ENCODE measurements at regions not wholly inside any gene's neighbourhood (a gene's known extent, or its start where the extent isn't known, plus 50 kb on each side); places are given as distances from the start of the nearest gene placed in this dataset.

GRCh38 chr2:147542351-147542750, 302.5 kb upstream of the ACVR2A start:
- WGBS: 84% methylated on average over 3 of the region's 3 CpGs
- H3K4me1 ChIP-seq (ENCODE audit: insufficient read depth): no peaks in the 10 kb centered on the region
- no peak overlapping the region for H3K4me3 ChIP-seq (ENCODE audit: low read depth, low read length)
- no peaks in the 10 kb centered on the region for H3K36me3 ChIP-seq (ENCODE audit: insufficient read depth)
- DNase-seq (ENCODE audit: extremely low spot score): no peak
- H3K27ac ChIP-seq (ENCODE audit: low read depth): no peak overlapping the region

- Histone ChIP-seq H3K4me1 (ENCODE audit: insufficient read depth) (no peaks in the 10 kb centered on the region), H3K36me3 (ENCODE audit: insufficient read depth) (no peaks in the 10 kb centered on the region), H3K27ac (ENCODE audit: low read depth) (no peak overlapping the region), H3K4me3 (ENCODE audit: low read depth, low read length) (no peak overlapping the region)
- no peak for DNase-seq (ENCODE audit: extremely low spot score)
- WGBS: 91% methylated on average over 1 of the region's 1 CpG
Measured at GRCh38 chr2:147541314-147541713, 303.5 kb upstream of the ACVR2A start.

DNA sequence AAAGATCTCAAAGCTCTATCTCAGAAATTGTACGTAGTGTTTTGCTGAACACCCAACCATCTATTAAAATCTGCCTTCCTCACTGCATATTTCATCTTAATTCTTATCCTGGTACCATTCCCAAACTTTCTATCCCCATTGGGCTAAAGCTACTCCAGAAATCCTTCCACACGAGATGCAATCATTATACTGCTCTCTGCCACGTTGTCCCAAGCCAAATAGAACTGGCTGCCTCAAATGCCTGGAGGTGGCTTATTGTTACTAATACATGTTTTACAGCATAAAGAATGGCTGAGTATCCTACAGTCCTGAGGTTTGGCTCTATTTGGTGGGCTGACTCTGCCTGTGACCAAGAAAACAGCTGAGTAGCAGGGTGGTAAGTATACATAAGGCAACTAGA, 306.0 kb upstream of the ACVR2A start:
- WGBS: 49% methylated on average over 3 of the region's 3 CpGs
- Histone ChIP-seq H3K36me3 (ENCODE audit: insufficient read depth) (no peaks in the 10 kb centered on the region), H3K27ac (ENCODE audit: low read depth) (no peak overlapping the region), H3K4me1 (ENCODE audit: insufficient read depth) (no peaks in the 10 kb centered on the region), H3K4me3 (ENCODE audit: low read depth, low read length) (no peak overlapping the region)
- no peak for DNase-seq (ENCODE audit: extremely low spot score)

GRCh38 chr2:147538088-147538487, 306.7 kb upstream of the ACVR2A start:
- 29% methylated on average over 1 of the region's 1 CpG for WGBS
- H3K4me1 ChIP-seq (ENCODE audit: insufficient read depth): no peaks in the 10 kb centered on the region
- H3K4me3 ChIP-seq (ENCODE audit: low read depth, low read length): no peak overlapping the region
- DNase-seq (ENCODE audit: extremely low spot score): no peak
- H3K27ac ChIP-seq (ENCODE audit: low read depth): no peak overlapping the region
- no peaks in the 10 kb centered on the region for H3K36me3 ChIP-seq (ENCODE audit: insufficient read depth)

- Histone ChIP-seq H3K4me3 (ENCODE audit: low read depth, low read length) (no peak overlapping the region), H3K36me3 (ENCODE audit: insufficient read depth) (no peaks in the 10 kb centered on the region), H3K4me1 (ENCODE audit: insufficient read depth) (no peaks in the 10 kb centered on the region), H3K27ac (ENCODE audit: low read depth) (no peak overlapping the region)
- no peak for DNase-seq (ENCODE audit: extremely low spot score)
- 30% methylated on average over 3 of the region's 3 CpGs for WGBS
Measured at GRCh38 chr2:147531269-147531668, 313.6 kb upstream of the ACVR2A start.

DNA sequence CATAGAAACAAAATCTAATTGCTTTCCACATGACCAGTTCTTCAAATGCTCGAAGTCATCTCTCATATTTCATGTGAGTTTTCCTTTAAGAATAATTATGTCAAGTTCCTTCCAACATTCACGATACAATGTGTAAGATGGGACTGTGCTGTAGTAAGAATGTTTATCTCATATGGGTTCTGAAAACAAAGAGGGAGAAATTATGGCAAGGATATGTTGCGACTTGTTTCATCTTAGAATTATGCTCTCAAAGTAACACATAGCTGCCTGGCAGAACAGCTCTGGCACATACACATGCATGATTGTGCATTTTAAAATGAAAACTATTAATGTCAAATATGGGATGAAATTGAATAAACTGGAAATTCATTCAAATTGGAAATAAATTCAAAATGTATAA, 314.8 kb upstream of the ACVR2A start:
- H3K27ac ChIP-seq (ENCODE audit: low read depth): no peak overlapping the region
- no peaks in the 10 kb centered on the region for H3K4me1 ChIP-seq (ENCODE audit: insufficient read depth)
- no peak overlapping the region for H3K4me3 ChIP-seq (ENCODE audit: low read depth, low read length)
- no peaks in the 10 kb centered on the region for H3K36me3 ChIP-seq (ENCODE audit: insufficient read depth)
- no peak for DNase-seq (ENCODE audit: extremely low spot score)
- WGBS: 70% methylated on average over 3 of the region's 3 CpGs

- H3K27ac ChIP-seq (ENCODE audit: low read depth): no peak overlapping the region
- WGBS: 56% methylated on average over 3 of the region's 3 CpGs
- H3K36me3 ChIP-seq (ENCODE audit: insufficient read depth): no peaks in the 10 kb centered on the region
- H3K4me1 ChIP-seq (ENCODE audit: insufficient read depth): no peaks in the 10 kb centered on the region
- peak; percentile 45 for DNase-seq (ENCODE audit: extremely low spot score)
- H3K4me3 ChIP-seq (ENCODE audit: low read depth, low read length): no peak overlapping the region
Measured at GRCh38 chr2:147525819-147526489, 318.9 kb upstream of the ACVR2A start.

DNA sequence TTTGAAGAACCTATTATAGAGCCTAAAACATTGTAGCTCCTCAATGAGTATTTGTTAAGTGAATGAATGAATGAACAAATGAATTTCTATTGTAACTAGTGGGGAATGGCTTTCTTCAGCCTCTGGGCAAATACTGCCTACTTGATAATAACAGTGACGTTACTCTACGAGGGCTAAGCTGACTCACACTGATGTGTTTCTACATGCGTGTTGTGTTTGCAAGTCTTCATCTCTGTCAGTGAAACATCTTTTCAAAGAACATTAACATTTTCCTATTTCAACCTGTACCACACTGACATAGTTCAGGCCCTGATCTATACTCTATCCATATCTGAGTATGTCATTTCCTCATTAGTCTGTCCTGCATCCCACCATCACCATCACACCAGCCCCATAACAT, 319.9 kb upstream of the ACVR2A start:
- WGBS: 88% methylated on average over 3 of the region's 3 CpGs

GRCh38 chr2:147523415-147523814, 321.4 kb upstream of the ACVR2A start:
- Histone ChIP-seq H3K36me3 (ENCODE audit: insufficient read depth) (no peaks in the 10 kb centered on the region), H3K4me1 (ENCODE audit: insufficient read depth) (no peaks in the 10 kb centered on the region), H3K4me3 (ENCODE audit: low read depth, low read length) (no peak overlapping the region), H3K27ac (ENCODE audit: low read depth) (no peak overlapping the region)
- DNase-seq (ENCODE audit: extremely low spot score): no peak

More for the DNA sequence above, 319.9 kb upstream of the ACVR2A start:
- H3K27ac ChIP-seq (ENCODE audit: low read depth): no peak overlapping the region
- no peak for DNase-seq (ENCODE audit: extremely low spot score)
- no peaks in the 10 kb centered on the region for H3K36me3 ChIP-seq (ENCODE audit: insufficient read depth)
- no peaks in the 10 kb centered on the region for H3K4me1 ChIP-seq (ENCODE audit: insufficient read depth)
- no peak overlapping the region for H3K4me3 ChIP-seq (ENCODE audit: low read depth, low read length)

DNA sequence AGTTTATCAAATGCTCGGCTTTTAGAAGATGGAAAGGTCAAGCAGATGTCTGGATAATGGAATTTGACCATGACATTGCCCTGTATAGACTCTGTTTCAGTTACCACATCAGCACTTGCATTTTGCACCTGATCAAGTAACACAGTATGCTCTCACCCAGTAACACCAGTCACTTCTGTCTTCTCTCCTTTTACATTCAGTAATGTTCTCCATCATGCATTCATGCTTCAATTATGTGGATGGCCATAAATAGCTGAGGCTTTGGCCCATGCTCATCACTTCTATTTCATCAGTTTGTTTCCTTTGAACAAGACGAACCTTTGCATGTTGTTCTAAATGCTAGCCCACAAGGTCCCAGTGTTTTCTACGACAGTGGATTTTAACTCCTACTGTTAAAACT, 322.9 kb upstream of the ACVR2A start:
- no peak overlapping the region for H3K4me3 ChIP-seq (ENCODE audit: low read depth, low read length)
- H3K4me1 ChIP-seq (ENCODE audit: insufficient read depth): no peaks in the 10 kb centered on the region
- H3K36me3 ChIP-seq (ENCODE audit: insufficient read depth): no peaks in the 10 kb centered on the region
- DNase-seq (ENCODE audit: extremely low spot score): no peak
- no peak overlapping the region for H3K27ac ChIP-seq (ENCODE audit: low read depth)
- 87% methylated on average over 3 of the region's 3 CpGs for WGBS

GRCh38 chr2:147520817-147521216, 324.0 kb upstream of the ACVR2A start:
- no peak for DNase-seq (ENCODE audit: extremely low spot score)
- Histone ChIP-seq H3K4me3 (ENCODE audit: low read depth, low read length) (no peak overlapping the region), H3K36me3 (ENCODE audit: insufficient read depth) (no peaks in the 10 kb centered on the region), H3K4me1 (ENCODE audit: insufficient read depth) (no peaks in the 10 kb centered on the region), H3K27ac (ENCODE audit: low read depth) (no peak overlapping the region)
- 92% methylated on average over 3 of the region's 3 CpGs for WGBS

DNA sequence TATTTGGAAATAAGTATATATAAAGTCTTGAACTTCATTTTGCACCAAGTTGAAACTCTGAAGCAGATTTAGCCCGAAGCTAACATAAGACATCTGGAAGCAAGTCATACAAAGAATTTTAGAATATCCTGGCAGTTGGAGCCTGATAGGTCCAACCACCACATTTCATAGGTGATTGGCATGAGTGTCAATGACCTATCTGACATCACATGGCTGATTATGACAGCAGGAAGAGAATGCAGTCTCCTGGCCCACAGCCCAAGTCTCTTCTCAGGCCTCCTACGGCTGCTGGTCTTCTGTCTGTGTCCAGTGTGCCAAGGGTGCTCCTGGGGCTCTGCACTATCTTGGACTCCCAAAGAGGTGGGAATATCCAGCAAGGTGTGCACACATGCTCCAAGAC, 325.7 kb upstream of the ACVR2A start:
- Histone ChIP-seq H3K36me3 (ENCODE audit: insufficient read depth) (no peaks in the 10 kb centered on the region), H3K4me1 (ENCODE audit: insufficient read depth) (no peaks in the 10 kb centered on the region), H3K4me3 (ENCODE audit: low read depth, low read length) (no peak overlapping the region), H3K27ac (ENCODE audit: low read depth) (no peak overlapping the region)
- DNase-seq (ENCODE audit: extremely low spot score): no peak
- 64% methylated on average over 2 of the region's 2 CpGs for WGBS

GRCh38 chr2:147515213-147515612, 329.6 kb upstream of the ACVR2A start:
- H3K36me3 ChIP-seq (ENCODE audit: insufficient read depth): no peaks in the 10 kb centered on the region
- no peak overlapping the region for H3K27ac ChIP-seq (ENCODE audit: low read depth)
- no peak overlapping the region for H3K4me3 ChIP-seq (ENCODE audit: low read depth, low read length)
- no peaks in the 10 kb centered on the region for H3K4me1 ChIP-seq (ENCODE audit: insufficient read depth)
- DNase-seq (ENCODE audit: extremely low spot score): no peak
- WGBS: 85% methylated on average over 1 of the region's 1 CpG

GRCh38 chr2:147512206-147512605, 332.6 kb upstream of the ACVR2A start:
- no peak for DNase-seq (ENCODE audit: extremely low spot score)
- Histone ChIP-seq H3K36me3 (ENCODE audit: insufficient read depth) (no peaks in the 10 kb centered on the region), H3K27ac (ENCODE audit: low read depth) (no peak overlapping the region), H3K4me1 (ENCODE audit: insufficient read depth) (no peaks in the 10 kb centered on the region), H3K4me3 (ENCODE audit: low read depth, low read length) (no peak overlapping the region)
- 65% methylated on average over 5 of the region's 5 CpGs for WGBS

DNA sequence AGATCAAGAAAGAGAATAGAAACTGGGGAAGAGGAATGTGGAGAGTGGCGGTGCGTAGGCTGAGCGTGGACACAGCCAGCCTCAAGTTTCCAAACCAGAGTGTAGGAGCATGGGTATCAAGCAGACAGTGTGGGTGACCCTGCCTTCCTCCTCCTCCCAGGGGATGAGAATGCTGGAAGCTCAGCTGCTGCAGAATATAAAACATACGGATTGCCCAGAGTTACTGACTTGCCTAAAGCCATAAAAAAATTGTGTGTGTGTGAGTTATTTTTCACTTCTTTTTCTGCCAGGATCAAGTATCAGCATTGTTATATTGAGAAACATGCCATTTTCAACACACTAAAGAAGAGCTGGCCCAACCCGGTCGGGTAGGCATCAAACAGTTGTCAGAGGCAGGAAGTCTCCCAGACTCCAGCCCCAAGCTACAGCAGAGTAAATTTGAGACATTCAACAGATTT, 333.3 kb upstream of the ACVR2A start:
- Histone ChIP-seq H3K36me3 (ENCODE audit: insufficient read depth) (no peaks in the 10 kb centered on the region), H3K4me1 (ENCODE audit: insufficient read depth) (no peaks in the 10 kb centered on the region), H3K27ac (ENCODE audit: low read depth) (no peak overlapping the region), H3K4me3 (ENCODE audit: low read depth, low read length) (no peak overlapping the region)
- DNase-seq (ENCODE audit: extremely low spot score): no peak
- 19% methylated on average over 6 of the region's 6 CpGs for WGBS
